Chondrocyte (in vitro differentiated cells): ENCODE measurements at regions not wholly inside any gene's neighbourhood (a gene's known extent, or its start where the extent isn't known, plus 50 kb on each side); places are given as distances from the start of the nearest gene placed in this dataset.

ENCODE experiments used
- DNase-seq: peaks from one replicate; pipeline ENCODE4 v3.0.0; 2021; ENCODE audit warnings: mixed read lengths, low spot score
- H3K27ac Mint-ChIP-seq: one replicate; pipeline ENCODE4 v1.8.0; 2021; ENCODE audit warnings: mild to moderate bottlenecking, moderate library complexity, mixed read lengths; ENCODE audit not compliant: unreplicated experiment
- H3K27me3 Mint-ChIP-seq: 2 replicates; pipeline ENCODE4 v1.8.0; 2021; ENCODE audit warnings: low read depth, mixed read lengths
- H3K36me3 Mint-ChIP-seq: 2 replicates; pipeline ENCODE4 v1.8.0; 2021; ENCODE audit warnings: low read depth, mixed read lengths
- H3K4me1 Mint-ChIP-seq: 2 replicates; pipeline ENCODE4 v1.8.0; 2021; ENCODE audit warnings: low read depth, mild to moderate bottlenecking, mixed read lengths
- H3K4me3 Mint-ChIP-seq: one replicate; pipeline ENCODE4 v1.8.0; 2021; ENCODE audit warnings: mild to moderate bottlenecking, moderate library complexity, mixed read lengths; ENCODE audit not compliant: unreplicated experiment
- H3K9me3 Mint-ChIP-seq: 2 replicates; pipeline ENCODE4 v1.8.0; 2021; ENCODE audit warnings: low read depth, mixed read lengths
- TF ChIP-seq, protein P1 (sequence below): fragments of 200-600 bp; sonication (generic); IDR thresholded peaks from 2 replicates; pipeline ENCODE4 v1.5.0; 2021; ENCODE audit warnings: antibody characterized with exemption, mild to moderate bottlenecking, moderate library complexity

DNA sequence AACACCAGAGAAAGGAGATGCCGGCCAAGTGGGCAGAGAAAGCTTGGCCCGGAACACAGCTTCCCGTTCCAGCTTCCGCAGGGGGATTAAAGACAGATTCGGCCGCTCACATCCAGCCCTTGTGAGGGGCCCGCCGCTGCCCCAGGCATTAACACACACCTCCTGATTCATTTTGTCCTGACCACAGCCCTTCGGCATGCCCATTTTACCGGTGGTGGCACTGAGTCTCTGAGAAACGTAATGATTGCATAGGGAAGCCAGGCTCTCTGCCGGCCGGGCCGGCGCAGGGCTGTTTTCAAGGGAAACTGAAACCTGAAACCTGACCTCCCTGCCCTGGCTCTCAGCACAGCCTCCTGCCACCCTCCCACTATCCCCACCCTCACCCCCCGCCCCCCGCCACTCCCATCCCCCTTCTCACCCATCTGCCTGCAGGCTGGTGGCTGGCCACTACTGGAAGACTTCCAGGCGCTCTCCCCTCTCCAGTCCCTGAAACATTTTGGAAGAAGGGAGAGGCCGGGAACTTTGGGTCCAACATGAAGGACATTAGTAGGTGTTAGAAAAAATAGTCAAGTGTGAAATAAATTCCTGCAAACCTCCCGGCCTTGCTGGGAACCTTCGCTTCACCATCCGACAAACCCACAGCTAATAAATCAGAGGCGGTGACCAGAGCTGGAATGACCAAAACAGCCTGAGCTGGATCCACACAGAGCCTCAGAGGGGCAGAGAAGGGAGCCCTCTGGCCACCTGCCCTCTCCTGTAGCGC, 83.5 kb upstream of the CUX1 start:
- Mint-ChIP-seq H3K4me1 (peaks cover 10% of the 10 kb centered on the region), H3K36me3 (no peaks in the 10 kb centered on the region), H3K9me3 (no peaks in the 10 kb centered on the region), H3K4me3 (peak overlapping the region; percentile 50), H3K27ac (peak overlapping the region; percentile 42), H3K27me3 (peaks cover 6% of the 10 kb centered on the region)
- DNase-seq = no peak
- TF ChIP-seq, protein P1, sequence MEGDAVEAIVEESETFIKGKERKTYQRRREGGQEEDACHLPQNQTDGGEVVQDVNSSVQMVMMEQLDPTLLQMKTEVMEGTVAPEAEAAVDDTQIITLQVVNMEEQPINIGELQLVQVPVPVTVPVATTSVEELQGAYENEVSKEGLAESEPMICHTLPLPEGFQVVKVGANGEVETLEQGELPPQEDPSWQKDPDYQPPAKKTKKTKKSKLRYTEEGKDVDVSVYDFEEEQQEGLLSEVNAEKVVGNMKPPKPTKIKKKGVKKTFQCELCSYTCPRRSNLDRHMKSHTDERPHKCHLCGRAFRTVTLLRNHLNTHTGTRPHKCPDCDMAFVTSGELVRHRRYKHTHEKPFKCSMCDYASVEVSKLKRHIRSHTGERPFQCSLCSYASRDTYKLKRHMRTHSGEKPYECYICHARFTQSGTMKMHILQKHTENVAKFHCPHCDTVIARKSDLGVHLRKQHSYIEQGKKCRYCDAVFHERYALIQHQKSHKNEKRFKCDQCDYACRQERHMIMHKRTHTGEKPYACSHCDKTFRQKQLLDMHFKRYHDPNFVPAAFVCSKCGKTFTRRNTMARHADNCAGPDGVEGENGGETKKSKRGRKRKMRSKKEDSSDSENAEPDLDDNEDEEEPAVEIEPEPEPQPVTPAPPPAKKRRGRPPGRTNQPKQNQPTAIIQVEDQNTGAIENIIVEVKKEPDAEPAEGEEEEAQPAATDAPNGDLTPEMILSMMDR = no peak

- H3K4me1 Mint-ChIP-seq = peaks cover 25% of the 10 kb centered on the region
- no peaks in the 10 kb centered on the region for H3K9me3 Mint-ChIP-seq
- no peaks in the 10 kb centered on the region for H3K36me3 Mint-ChIP-seq
- H3K27ac Mint-ChIP-seq = no peak overlapping the region
- TF ChIP-seq, protein P1 = no peak
- no peak for DNase-seq
- H3K4me3 Mint-ChIP-seq = no peak overlapping the region
- H3K27me3 Mint-ChIP-seq = peaks cover 6% of the 10 kb centered on the region
Observed at GRCh38 chr7:101736084-101736483, 81.3 kb upstream of the CUX1 start.

DNA sequence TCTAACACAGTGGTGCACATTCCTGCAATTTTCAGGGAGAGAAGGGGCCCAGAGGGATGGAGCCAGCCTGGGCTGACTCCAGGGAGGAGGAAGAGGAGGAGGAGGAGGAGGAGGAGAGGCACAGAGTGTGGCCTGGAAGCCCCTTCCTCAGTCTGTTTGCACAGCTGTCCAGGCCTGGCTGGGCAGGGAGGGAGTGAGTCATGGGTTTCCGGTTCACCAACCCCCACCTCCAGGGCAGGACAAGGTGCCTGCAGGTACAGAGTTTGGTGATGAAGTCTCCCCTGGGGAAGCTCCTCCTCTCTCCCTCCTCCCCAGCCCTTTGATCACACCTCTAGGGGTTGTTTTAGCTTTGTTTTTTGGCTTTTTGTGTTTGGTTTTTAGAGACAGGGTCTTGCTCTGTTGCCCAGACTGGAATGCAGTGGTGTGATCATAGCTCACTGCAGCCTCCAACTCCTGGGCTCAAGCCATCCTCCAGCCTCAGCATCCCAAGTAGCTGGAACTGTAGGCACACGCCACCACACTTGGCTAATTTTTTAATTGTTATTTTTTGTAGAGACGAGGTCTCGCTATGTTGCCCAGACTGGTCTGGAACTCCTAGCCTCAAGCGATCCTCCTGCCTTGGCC, 77.5 kb upstream of the CUX1 start:
- TF ChIP-seq, protein P1 = no peak
- H3K9me3 Mint-ChIP-seq = no peaks in the 10 kb centered on the region
- H3K27ac Mint-ChIP-seq = no peak overlapping the region
- peaks cover 1% of the 10 kb centered on the region for H3K27me3 Mint-ChIP-seq
- no peaks in the 10 kb centered on the region for H3K36me3 Mint-ChIP-seq
- no peak overlapping the region for H3K4me3 Mint-ChIP-seq
- DNase-seq = no peak
- H3K4me1 Mint-ChIP-seq = peaks cover 16% of the 10 kb centered on the region

DNA sequence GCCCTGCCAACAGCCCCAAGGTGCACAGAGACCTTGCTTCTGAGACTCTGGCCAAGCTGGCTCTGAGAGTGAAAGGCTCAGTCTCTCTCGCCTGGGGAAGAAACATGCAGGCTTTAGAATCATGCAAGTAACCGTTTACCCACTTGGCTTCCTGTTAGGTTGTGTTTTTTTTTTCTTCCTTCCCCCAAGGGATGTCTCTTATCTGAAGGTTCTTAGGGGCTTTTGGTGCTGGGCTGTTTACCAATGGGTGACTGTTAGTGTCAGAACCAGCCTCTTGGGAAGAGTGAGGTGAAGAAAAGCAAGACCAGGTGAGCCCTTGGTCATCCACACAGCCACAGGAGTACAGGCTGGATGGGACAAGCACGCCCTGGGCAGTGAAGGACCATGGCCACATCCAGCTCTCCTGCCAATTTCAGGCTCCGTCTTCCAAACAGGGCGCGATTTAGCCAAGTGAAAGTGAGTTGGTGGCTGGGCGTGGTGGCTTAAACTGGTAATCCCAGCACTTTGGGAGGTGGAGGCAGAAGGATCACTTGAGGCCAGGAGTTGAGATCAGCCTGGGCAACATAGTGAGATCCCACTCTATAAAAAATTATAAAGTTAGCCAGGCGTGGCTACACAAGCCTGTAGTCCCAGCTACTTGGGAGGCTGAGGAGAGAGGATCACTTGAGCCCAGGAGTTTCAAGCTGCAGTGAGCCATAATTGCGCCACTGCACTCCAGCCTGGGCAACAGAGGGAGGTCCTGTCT, 76.3 kb upstream of the CUX1 start:
- Mint-ChIP-seq H3K4me1 (peaks cover 16% of the 10 kb centered on the region), H3K27me3 (peaks cover 1% of the 10 kb centered on the region), H3K4me3 (no peak overlapping the region), H3K9me3 (no peaks in the 10 kb centered on the region), H3K36me3 (no peaks in the 10 kb centered on the region), H3K27ac (no peak overlapping the region)
- DNase-seq = no peak
- TF ChIP-seq, protein P1 = no peak

DNA sequence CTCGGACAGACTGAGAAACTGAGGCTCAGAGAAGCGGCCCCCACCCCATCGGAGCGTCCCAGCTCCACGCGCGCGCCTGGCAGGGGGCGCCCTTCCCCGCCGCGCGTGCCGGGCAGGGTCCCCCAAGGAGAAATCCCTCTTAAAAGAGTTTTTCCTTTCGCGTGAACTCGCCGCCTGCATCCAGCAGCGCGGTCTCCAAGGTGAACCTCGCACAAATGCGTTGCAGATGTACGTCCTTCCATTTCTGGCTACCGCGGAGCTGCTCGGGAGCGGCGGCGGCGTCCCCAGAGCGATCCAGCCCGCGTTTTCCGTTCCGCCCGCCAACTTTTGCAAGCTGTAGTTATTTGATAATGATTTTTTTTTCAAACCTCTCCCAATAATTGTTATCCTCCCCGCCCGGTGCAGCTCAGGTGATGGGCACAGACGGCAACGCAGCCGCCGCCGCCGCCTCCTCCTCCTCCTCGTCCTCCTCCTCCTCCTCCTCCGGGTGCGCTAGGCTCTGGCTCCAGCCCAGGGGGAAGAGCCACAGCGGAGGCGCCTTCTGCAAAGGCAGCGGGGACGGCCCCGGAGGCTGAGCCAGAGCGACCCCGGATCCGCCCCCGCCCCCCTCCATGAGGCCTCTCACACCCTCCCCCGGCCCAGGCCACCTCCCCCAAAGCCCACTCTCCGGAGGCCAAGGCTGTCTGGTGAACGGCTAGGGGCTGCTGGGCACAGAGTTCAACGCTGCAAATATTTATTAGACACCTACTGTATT, 74.0 kb upstream of the CUX1 start:
- no peaks in the 10 kb centered on the region for H3K9me3 Mint-ChIP-seq
- no peaks in the 10 kb centered on the region for H3K36me3 Mint-ChIP-seq
- TF ChIP-seq, protein P1 = peak; percentile 87
- H3K4me1 Mint-ChIP-seq = peaks cover 21% of the 10 kb centered on the region
- H3K4me3 Mint-ChIP-seq = peak overlapping the region; percentile 83
- DNase-seq = no peak
- no peak overlapping the region for H3K27ac Mint-ChIP-seq
- peaks cover 1% of the 10 kb centered on the region for H3K27me3 Mint-ChIP-seq
